Breast epithelium (tissue), 4 donors: ENCODE measurements at regions not wholly inside any gene's neighbourhood (a gene's known extent, or its start where the extent isn't known, plus 50 kb on each side); places are given as distances from the start of the nearest gene placed in this dataset.

Experiments used
- DNase-seq, 2 donors: peaks; one replicate each; pipeline ENCODE4 v3.0.0-alpha.2; 2019; ENCODE audit warnings: low spot score in 2 of 2
- H3K27ac ChIP-seq, 2 donors: fragments of 200-600 bp; sonication (generic) in 1 of 2; one replicate each; pipeline ENCODE4 v1.5.1; 2016 to 2019; ENCODE audit warnings: mild to moderate bottlenecking in 1 of 2
- H3K27me3 ChIP-seq, 2 donors: fragments of 200-600 bp; sonication (generic) in 1 of 2; one replicate each; pipeline versions ENCODE4 v1.5.1 to v1.6.0; 2017 to 2019; ENCODE audit warnings: control low read depth in 1 of 2, mild to moderate bottlenecking in 1 of 2
- H3K36me3 ChIP-seq: fragments of 200-600 bp; one replicate; pipeline ENCODE4 v1.5.1; 2019
- H3K4me1 ChIP-seq, 2 donors: fragments of 200-600 bp; sonication (generic); one replicate each; pipeline ENCODE4 v1.5.1; 2016 to 2019; ENCODE audit warnings: control low read depth in 1 of 2
- H3K4me3 ChIP-seq, 3 donors: fragments of 200-600 bp; sonication (generic); 1 replicate in 2 of 3; 2 replicates in 1 of 3; pipeline ENCODE4 v1.5.1; 2016 to 2019; ENCODE audit warnings: mild to moderate bottlenecking in 3 of 3, moderate library complexity in 2 of 3
- H3K9me3 ChIP-seq, 2 donors: fragments of 200-600 bp; sonication (generic) in 1 of 2; one replicate each; pipeline ENCODE4 v1.5.1; 2016 to 2019; ENCODE audit warnings: control low read depth in 1 of 2
- CTCF ChIP-seq, 3 donors: fragments of 450-650 bp; IDR thresholded peaks; one replicate each; pipeline ENCODE4 v1.5.1; 2016 to 2017; ENCODE audit warnings: antibody characterized with exemption in 3 of 3, mild to moderate bottlenecking in 3 of 3, moderate library complexity in 3 of 3
- POLR2A ChIP-seq: fragments of 450-650 bp; IDR thresholded peaks from one replicate; pipeline ENCODE4 v1.6.1; 2016; ENCODE audit warnings: antibody characterized with exemption, mild to moderate bottlenecking, moderate library complexity
- POLR2AphosphoS5 ChIP-seq, 3 donors: sonication (generic); formaldehyde crosslinking; IDR thresholded peaks; one replicate each; pipeline ENCODE4 v1.6.1; 2017; ENCODE audit warnings: antibody characterized with exemption in 3 of 3
- intact Hi-C: fragments of 100-400 bp; cut with DNase I; formaldehyde crosslinking; loops from one replicate; pipeline ENCODE4 v1.15.1; 2023; ENCODE audit warnings: low total_unique reads

DNA sequence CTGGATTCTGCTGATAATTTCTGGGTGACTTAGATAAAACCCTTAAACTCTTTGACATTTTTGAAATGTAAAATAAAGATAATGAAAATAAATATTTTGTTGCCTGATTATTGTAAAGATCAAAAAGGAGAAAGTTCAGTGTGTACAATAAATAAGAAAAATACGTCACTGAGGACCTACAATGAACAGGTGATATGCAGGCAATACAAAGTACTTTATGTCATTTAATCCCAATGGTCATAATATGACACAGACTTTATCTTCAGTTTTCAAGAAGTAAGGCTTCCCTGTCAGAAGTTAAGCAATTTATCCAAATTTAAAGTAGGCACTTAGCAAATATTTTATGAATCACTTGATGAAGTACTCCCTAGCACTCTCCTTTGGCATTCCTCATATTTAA, 532.8 kb downstream of the GBA3 start:
- DNase-seq = no peak
- Histone ChIP-seq H3K9me3 (no peaks in the 10 kb centered on the region), H3K27ac (no peak overlapping the region), H3K36me3 (no peaks in the 10 kb centered on the region), H3K27me3 (no peaks in the 10 kb centered on the region), H3K4me1 (no peaks in the 10 kb centered on the region), H3K4me3 (no peak overlapping the region)
- intact Hi-C loops = no loop called here
- TF ChIP-seq POLR2A (no peak), CTCF (IDR thresholded peaks at IDR 0.05) (no peak), POLR2AphosphoS5 (IDR thresholded peaks at IDR 0.05) (no peak)

- no peaks in the 10 kb centered on the region for H3K4me1 ChIP-seq
- no peak overlapping the region for H3K4me3 ChIP-seq
- no peaks in the 10 kb centered on the region for H3K9me3 ChIP-seq
- no peak for TF ChIP-seq CTCF (IDR thresholded peaks at IDR 0.05)
- TF ChIP-seq POLR2AphosphoS5 (IDR thresholded peaks at IDR 0.05) = no peak
- no peak for TF ChIP-seq POLR2A
- no peaks in the 10 kb centered on the region for H3K27me3 ChIP-seq
- no peak for DNase-seq
- no peaks in the 10 kb centered on the region for H3K36me3 ChIP-seq
- intact Hi-C loops = no loop called here
- no peak overlapping the region for H3K27ac ChIP-seq
These were observed 532.1 kb downstream of the GBA3 start for GRCh38 chr4:23224684-23225420.

GRCh38 chr4:23220911-23221310, 528.2 kb downstream of the GBA3 start:
- Histone ChIP-seq H3K4me1 (no peaks in the 10 kb centered on the region), H3K9me3 (no peaks in the 10 kb centered on the region), H3K36me3 (no peaks in the 10 kb centered on the region), H3K27ac (no peak overlapping the region), H3K4me3 (no peak overlapping the region), H3K27me3 (no peaks in the 10 kb centered on the region)
- TF ChIP-seq POLR2AphosphoS5 (IDR thresholded peaks at IDR 0.05) = no peak
- no peak for TF ChIP-seq CTCF (IDR thresholded peaks at IDR 0.05)
- no peak for TF ChIP-seq POLR2A
- intact Hi-C loops = no loop called here
- DNase-seq = no peak

DNA sequence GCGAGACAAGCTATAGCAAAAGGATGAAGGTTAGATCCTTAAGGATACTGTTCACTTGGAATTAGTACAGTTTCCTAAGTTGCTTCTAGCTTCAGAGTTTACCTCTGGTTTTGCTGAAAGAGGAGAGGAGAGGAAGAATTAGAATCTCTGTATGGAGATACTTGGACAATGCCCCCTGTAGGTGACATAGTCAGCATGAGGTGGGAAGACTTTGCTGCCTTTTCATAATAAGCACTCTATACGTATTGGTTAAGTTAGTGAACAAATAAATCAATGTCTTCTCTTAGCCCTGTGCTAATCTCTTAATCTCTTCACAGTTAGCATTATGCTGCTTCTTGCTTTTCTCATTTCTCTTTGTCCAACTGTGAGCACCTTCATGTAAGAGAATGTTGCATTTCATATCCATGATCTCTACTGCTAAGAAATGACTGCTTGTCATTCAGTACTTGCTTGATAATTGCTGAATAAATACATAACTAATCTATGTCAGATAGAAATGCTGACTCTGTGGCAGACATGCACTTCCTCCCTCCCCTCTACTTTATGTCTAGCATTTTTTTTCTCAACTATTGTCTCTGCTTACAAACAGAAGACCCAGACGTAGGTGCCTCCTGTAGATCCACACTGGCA, 527.2 kb downstream of the GBA3 start:
- Histone ChIP-seq H3K4me3 (no peak overlapping the region), H3K4me1 (no peaks in the 10 kb centered on the region), H3K27ac (no peak overlapping the region), H3K27me3 (no peaks in the 10 kb centered on the region), H3K9me3 (no peaks in the 10 kb centered on the region), H3K36me3 (no peaks in the 10 kb centered on the region)
- intact Hi-C loops = no loop called here
- TF ChIP-seq POLR2AphosphoS5 (IDR thresholded peaks at IDR 0.05) (no peak), CTCF (IDR thresholded peaks at IDR 0.05) (no peak), POLR2A (no peak)
- DNase-seq = no peak

DNA sequence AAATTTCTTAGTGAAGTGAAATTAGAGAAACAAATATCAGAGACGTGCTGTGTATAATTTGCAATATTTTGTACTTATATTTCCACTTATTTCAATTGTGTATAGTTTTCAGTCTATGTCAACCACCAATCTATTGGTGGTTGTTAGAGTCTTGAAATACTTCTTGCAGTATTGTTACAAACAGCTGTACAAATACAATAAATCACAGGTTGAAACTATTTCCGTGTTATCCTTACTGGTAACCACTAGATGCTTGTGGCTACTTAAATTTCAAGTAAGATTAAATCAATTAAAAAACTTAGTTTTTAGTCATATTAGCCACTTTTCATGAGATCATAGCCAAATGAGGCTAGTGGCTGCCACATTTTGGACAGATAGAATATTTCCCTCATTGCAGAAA, 520.5 kb downstream of the GBA3 start:
- intact Hi-C loops = no loop called here
- TF ChIP-seq POLR2AphosphoS5 (IDR thresholded peaks at IDR 0.05) (no peak), POLR2A (no peak), CTCF (IDR thresholded peaks at IDR 0.05) (no peak)
- no peak overlapping the region for H3K27ac ChIP-seq
- H3K4me3 ChIP-seq = no peak overlapping the region
- DNase-seq = no peak
- no peaks in the 10 kb centered on the region for H3K4me1 ChIP-seq
- no peaks in the 10 kb centered on the region for H3K27me3 ChIP-seq
- H3K9me3 ChIP-seq = no peaks in the 10 kb centered on the region
- no peaks in the 10 kb centered on the region for H3K36me3 ChIP-seq
